Adrenal gland (tissue), 5 donors: ENCODE measurements at regions not wholly inside any gene's neighbourhood (a gene's known extent, or its start where the extent isn't known, plus 50 kb on each side); places are given as distances from the start of the nearest gene placed in this dataset.

ENCODE experiments used
- CTCF ChIP-seq, 6 experiments: fragments of 450-650 bp in 4 of 6; fragments of 200-600 bp in 2 of 6; sonication (generic) in 1 of 6; IDR thresholded peaks; 1 replicate in 5 of 6; 2 replicates in 1 of 6; pipeline versions ENCODE4 v1.5.1 to v1.8.0; 2016 to 2021; ENCODE audit warnings: antibody characterized with exemption in 6 of 6, mild to moderate bottlenecking in 2 of 6, moderate library complexity in 1 of 6
- POLR2A ChIP-seq, 2 donors: fragments of 450-650 bp; IDR thresholded peaks; one replicate each; pipeline ENCODE4 v1.6.1; 2017; ENCODE audit warnings: antibody characterized with exemption in 2 of 2, mild to moderate bottlenecking in 2 of 2, moderate library complexity in 1 of 2
- donor health status: DM: no; HTN: no; CAD: no.

- TF ChIP-seq CTCF (IDR thresholded peaks at IDR 0.05): no peak
- TF ChIP-seq POLR2A (IDR thresholded peaks at IDR 0.05): no peak
Observed at GRCh38 chr10:7485244-7485556, 74.4 kb upstream of the SFMBT2 start.
